HG03175 (cell line): ENCODE measurements at regions not wholly inside any gene's neighbourhood (a gene's known extent, or its start where the extent isn't known, plus 50 kb on each side); places are given as distances from the start of the nearest gene placed in this dataset.

Experiments used
- ATAC-seq: cut with Tn5 transposase; IDR thresholded peaks from one replicate; pipeline ENCODE4 v1.9.1; 2021; ENCODE audit warnings: mild to moderate bottlenecking, moderate library complexity; ENCODE audit not compliant: unreplicated experiment

DNA sequence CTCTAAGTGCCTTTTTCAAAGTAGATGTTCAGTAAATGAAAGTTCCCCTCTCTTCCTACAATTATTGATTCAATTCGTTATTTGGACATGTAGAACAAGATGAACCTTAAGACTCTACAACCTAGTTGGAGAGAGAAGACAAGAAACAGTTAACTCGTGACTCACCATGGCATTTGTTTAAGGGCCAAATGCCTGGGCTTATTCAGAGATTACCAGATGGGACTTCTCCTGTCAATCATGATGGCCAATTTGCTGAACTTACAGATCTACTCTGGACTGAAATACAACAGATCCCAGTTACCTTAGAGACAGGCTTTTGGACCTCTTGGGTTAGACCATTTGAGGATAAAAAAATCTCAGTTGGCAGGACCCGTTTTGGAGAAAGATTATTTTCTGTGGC, 93.5 kb downstream of the C1orf94 start:
- ATAC-seq: no peak

DNA sequence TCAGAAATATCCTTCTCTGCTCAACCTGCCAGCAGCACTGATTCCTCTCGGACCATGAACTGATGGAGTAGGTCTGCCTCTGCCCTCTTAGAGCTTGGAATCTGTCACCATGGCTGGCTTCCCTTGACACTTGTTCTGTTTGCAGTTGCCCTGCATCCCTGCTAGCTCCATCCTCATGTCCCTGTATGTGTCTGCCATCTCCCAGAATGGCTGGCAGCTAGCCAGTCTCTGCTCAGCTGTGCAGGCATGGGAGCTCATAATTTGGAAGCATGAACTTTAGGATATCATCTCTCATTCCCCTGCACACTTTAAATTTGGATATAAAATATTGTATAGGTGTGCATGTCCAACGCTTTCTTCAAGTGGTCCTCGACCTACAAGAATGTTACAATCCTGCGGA, 95.4 kb downstream of the C1orf94 start:
- ATAC-seq: no peak

DNA sequence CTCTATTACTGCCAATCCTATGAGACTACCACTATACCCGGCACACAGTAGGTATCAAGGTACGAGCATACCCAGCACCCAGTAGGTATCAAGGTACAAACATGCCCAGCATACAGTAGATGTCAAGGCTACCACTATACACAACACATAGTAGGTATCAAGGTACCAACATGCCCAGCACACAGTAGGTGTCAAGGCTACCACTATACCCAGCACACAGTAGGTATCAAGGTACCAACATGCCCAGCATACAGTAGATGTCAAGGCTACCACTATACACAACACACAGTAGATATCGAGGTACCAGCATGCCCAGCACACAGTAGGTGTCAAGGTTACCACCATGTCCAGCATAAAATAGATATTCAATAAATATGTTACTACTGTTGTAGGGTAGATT, 98.4 kb downstream of the C1orf94 start:
- ATAC-seq: no peak

DNA sequence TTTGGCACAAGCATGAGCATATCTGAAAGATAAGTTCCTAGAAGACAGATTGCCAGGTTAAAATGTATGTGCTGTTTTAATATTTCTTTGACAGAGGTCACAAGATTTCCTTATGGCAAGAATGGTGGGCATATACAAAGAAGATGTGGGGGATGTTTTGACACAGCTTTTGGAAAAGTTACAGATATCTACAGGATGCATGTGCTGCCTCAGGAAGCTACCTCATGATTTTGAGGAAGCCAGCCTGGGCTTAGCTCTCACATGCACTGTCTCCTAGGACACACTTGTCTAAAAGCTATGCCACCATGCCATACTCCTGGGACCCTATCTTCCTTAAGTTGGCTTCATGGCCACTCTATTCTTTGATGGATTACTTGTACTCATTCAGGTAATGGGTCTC, 99.9 kb downstream of the C1orf94 start:
- ATAC-seq: no peak

DNA sequence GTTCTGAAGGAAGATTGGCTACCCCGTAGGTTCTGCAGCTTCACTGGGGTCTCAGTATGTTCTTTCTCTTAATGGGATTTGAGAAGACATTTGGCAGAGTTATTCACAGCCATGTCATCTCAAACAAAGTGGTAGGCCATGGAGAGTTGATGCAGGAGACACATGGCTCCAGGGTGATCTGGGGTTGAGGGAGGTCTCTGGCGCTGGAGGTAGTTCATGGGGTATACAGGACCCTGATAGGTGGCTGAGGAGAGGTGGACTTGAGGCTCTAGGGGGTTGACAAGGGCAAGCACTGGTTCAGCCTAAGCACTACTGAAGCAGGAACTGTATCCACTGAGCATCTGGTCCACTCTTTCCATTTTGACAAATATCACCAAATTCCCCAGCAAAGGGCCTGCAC, 100.4 kb downstream of the C1orf94 start:
- no peak for ATAC-seq

DNA sequence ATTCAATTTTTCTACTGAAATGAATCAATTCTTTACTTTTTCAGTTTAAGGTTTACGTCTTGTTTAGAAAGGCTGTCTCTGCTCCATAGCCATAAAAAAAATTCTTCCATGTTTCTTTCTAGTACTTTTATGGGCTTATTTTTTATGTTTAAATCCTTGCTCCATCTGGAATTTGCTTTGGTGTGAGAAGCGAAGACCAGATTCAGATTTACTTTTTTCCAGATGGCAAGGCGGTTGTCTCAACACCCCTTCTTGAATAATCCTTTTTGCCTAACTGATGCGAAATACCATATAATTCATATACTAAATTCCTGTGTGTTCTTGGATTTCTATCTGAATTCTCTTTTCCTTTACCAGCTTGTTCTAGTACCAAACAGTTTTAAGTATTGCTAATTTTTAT, 101.5 kb downstream of the C1orf94 start:
- no peak for ATAC-seq

DNA sequence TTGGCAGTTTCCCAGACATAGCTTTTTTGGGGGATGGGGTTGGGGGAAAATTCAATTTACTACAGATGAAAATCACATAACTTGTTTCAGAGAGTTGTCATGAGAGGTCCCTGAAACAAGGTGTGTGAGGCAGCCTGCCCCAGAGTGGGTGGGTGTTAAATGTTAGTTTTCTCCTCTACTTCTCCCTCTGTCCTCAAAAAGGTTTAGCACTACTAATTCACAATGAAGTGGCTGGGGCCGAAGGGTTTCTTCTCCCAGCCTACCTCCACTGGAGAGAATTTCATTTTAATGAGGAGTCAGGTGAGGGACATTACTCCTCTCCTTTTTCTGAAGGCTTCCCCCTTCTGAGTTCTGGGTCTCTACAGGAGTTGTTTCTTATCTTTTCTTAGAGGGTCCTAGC, 103.3 kb downstream of the C1orf94 start:
- ATAC-seq: no peak

DNA sequence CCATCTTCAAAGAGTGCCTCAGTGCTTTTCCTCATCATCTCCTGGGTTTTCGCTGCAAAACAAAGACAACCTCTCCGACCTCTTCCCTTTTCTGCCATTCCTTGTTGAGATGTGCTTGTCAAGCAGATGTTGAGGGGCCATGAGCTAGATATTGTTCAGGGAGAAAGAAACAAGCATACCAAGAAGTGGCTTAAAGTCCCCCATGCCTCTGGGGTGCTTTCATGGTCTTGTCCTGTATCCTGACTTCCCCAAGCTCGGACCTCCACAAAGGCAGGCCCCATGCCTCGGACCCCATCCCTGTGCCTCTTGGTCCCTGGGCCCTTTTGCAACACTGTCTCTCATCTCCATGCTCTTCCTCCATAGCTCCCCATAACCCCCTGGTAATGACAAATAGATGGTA, 103.8 kb downstream of the C1orf94 start:
- ATAC-seq: no peak

DNA sequence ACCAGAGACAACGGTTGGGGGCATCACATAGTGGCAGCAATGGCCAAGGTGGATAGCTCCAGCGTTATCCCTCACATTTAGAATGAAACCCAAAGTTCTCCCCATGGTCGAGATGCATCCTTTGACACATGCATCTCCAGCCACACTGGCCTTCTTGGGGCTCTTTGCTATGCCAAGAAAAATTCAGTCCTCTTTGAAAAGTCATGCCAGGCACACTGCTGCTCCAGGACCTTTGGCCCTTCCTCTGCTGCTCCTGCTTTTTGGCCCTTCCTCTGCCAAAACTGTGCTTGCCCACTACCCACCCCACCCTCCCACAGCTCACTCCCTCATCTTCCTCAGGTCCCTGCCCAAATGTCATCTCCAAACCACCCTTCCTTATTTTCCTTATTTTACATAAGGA, 106.4 kb downstream of the C1orf94 start:
- ATAC-seq: no peak

DNA sequence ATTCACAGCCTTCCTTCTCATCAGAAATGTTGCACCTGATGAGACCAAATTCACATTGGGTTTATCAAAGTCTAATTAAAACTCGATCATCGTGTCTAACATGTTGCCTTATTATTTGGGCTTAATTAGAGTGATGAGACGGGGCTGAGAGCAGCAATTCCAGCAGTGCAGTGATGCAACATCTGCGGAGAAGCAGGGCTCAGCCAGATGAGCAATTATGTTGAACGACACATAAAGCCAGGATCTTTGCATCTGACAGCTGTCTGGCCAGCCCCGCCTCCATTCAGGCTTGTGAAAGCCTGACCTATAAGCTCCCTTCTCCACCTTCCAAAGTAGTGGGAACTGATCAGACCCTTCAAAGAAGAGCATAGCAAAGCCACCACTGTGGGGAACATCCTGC, 109.8 kb downstream of the C1orf94 start:
- ATAC-seq: no peak

DNA sequence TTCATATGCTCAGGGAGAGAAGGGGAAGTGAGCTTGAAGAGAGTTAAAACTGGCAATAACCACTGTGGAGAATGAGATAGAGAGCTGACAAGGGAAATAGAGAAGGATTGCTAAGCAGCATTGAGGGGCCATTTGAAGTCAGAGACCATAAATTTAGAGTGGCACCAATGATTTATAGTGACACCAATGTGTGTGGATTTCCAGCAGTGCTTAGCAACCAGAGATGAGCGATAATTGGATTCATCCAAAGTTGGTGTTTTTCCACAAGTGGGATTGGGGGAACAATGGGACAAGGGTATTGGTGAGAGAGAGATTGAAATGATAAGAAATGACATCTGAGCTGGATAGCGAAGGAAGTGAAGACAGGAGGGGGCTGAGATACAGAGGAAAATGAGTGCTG, 114.1 kb downstream of the C1orf94 start:
- ATAC-seq: no peak

DNA sequence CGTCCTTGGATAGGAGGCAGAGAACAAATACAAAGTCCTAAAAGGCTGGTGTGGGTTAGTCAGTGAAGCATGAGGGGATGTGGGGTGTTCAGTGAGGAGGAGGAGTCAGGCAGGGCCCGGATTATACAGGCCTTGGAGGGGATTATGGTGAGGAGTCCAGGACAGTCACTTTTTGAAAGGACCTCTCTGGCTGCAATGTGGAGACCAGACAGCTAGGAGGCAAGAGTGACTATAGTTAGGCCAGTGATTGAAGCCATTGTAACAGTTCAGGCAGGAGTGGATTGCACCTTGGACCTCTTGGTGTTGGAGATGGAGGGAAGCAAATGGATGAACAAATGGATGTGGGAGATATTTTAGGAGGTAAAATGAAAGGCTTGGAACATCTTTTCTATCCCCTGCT, 115.8 kb downstream of the C1orf94 start:
- no peak for ATAC-seq

DNA sequence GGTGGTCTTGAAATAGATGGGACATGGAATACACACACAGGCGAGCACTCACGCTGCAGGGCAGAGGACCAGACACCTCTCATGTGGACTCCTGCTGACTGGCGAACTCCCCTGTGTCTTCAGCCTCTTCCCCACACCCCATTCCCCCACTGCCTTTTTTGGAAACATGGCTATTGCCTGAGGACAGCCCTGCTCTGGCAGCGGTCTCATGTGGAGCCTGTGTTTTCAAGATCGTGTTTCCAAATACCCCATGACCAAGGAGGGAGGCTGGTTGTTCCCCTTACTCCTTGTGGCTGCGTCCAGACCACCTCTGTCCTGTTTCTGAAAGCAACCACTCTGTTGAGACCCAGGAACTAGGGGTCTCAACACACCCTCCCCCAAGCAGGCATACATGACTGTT, 119.4 kb downstream of the C1orf94 start:
- ATAC-seq: no peak

DNA sequence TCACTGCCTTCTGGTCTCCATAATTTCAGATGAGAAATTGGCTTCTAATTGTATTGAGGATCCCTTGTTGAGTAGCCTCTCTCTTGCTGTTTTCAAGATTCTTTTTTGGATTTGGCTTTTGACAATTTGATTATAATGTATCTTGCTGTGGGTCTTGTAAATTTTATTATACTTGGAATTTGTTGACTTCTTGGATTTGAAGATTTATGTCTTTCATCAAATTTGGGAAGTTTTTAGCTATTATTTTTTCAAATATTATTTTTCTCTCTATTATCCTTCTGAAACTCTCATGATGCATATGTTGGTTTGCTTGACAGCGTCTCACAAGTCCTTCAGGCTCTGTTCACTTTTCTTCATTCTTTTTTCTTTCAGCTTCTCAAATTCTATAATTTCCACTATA, 126.1 kb downstream of the C1orf94 start:
- no peak for ATAC-seq

DNA sequence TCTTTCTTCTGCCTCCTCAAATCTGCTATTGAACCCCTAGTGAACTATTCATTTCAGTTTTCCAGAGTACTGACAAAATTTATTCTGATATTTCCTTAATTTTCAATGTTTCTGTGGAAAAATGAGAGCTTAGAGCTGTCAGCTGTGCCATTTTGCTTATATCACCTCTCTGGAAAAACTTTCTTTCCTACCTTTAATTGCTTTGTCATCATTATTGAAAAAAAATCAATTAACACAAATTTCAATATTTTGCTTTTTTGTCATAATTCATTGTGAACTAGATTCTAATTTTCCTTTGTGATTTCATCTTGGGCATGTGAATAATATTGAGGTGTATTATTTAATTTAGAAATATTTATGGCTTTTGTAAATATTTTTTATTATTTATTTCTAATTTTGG, 126.5 kb downstream of the C1orf94 start:
- ATAC-seq: no peak

DNA sequence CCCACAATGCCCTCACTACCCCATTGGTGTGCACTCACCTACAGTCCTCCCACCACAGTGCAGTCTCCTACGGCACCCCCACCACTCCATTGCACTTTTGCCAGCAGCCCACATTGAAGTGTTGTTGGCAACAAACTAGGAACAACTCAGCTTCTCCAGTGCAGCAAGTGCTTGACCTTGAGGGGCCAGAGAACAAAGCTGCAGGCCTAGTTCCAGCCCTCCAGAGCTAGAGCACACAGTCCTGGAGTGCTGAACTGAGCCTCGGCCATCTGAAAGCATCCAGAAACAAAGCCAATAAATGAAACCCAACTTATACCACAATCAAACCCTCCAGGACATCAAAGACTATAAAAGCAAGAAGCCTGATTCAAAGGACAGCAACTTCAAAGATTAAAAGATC, 129.9 kb downstream of the C1orf94 start:
- no peak for ATAC-seq

DNA sequence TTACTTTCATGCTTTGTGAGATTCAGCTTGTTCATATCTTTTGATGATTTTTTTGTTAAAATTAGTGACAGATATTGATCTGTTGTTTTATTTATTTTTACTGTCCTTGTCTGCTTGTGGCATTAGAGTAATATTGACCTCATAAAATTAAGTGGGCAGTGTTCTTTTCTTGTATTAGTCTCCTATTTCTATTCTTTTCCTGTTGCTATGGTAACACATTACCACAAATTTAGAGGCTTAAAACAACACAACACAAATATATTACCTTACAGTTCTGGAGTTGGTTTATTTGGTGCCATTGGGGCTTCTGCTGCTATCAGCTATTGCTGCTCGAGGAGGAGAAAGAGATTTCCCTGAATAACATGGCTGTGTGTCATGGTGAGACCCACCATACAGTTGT, 135.7 kb downstream of the C1orf94 start:
- no peak for ATAC-seq

DNA sequence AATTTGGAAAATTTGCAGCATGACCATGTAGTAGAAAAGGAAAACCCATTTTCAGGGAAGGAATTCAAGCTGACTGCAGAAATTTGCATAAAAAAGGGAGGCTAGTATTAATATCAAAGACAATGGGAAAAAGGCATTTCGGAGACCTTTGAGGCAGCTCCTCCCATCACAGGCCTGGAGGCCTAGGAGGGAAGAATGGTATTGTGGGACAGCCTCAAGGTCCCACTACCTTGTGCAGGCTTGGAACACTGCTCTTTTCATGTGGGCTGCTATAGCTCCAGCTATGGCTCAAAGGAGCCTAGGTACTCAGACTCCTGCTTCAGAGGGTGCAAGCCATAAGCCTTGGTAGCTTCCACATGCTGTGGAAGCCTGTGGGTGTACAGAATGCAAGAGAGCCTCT, 139.3 kb downstream of the C1orf94 start:
- no peak for ATAC-seq

DNA sequence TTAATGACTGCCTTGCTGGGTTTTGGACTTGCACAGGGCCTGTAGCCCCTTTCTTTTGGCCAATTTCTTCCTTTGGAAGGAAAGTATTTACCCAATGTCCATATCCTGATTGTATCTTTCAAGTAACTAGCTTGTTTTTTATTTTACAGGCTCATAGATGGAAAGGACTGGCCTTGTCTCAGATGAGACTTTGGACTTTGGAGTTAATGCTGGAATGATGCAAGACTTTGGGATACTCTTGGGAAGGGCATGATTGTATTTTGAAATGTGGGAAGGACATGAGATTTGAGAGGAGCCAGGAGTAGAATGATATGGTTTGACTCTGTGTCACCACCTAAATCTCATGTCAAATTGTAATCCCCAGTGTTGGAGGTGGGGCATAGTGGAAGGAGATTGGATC, 140.1 kb downstream of the C1orf94 start:
- ATAC-seq: no peak

DNA sequence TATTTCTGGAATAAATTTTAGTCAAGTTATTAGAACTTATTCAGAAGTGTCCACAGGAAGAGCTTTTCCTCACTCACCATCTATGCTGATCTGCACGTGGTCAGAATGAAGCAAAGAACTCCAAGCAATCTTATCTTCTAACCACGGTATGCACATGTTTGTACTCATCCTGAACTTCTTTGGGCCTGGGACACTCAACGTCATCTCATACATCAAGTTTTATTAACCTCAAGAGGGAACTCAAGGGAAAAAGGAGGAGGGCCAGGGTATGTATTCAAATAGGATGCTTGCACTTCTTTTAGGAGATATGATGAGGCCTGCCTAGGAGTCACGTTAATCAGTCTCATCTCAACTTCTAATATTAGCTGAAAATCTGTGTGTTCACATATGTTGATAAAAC, 142.5 kb downstream of the C1orf94 start:
- ATAC-seq: no peak

DNA sequence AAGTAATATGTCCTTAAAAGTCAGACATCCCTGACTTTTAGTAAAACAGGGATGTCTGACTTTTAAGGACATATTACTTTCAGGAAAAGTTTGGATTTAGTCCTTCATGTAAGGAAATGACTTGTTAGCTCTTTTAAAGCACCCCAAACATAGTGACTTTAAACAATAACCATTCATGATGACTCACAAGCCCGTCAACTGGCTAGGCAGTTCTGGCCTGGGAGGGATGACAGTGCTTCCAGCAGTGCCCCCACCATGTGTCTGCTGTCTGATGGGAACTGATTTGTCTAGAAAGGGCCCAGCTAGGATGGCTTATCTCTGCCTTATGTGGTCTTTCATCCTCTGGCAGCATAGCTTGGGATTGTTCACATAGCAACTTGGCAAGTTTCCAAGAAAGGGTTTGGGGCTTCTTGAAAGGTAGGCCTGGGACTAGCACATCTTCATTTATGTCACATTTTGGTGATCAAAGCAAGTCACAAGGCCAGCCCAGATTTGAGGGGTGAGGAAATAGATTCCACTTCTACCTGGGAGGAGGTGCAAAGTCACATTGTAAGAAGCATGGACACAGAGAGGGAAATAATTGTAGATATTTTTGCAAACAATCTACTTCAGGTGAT, 143.5 kb downstream of the C1orf94 start:
- ATAC-seq: no peak

DNA sequence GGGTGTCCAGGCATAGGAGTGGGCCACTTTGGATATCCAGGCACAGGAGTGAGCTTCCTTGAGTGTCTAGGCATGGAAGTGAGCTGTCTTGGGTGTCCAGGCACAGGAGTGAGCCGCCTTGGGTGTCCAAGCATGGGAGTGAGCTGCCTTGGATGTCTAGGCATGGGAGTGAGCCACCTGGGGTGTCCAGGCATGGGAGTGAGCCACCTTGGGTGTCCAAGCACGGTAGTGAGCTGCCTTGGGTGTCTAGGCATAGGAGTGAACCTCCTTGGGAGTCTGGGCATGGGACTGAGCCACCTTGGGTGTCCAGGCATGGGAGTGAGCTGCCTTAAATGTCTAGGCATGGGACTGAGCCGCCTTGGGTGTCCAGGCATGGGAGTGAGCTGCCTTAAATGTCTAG, 146.3 kb downstream of the C1orf94 start:
- ATAC-seq: no peak

DNA sequence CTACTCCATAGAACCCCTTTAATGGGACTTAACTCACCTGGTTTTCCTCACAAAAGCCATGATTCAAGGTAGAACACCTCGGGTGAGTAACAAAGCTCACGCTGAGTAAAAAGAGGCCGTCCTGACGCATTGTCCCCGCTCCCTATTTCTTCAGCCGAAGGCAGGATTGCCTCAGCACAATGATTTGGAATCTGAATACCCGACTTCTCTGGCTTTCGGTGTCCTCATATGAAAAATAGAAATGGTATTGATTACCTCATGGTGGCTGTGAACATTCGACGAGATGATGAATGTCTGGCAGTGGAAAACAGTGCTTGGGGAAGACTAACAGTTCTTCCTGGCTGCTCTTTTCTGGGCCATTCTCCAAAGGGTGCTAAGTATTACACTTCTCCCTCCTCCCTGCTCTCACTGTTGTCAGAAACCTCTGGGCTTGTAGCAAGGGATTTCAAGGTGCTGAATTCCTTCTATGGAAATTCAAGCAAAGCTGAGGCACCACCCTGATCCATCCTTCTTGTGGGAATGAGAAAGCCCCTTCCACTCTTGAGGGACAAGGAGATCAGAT, 148.3 kb downstream of the C1orf94 start:
- no peak for ATAC-seq
